DOHH2 (cell line): ENCODE measurements at regions not wholly inside any gene's neighbourhood (a gene's known extent, or its start where the extent isn't known, plus 50 kb on each side); places are given as distances from the start of the nearest gene placed in this dataset.

ENCODE experiments used
- EZH2phosphoT487 ChIP-seq: fragments of 200-600 bp; sonication (generic); IDR thresholded peaks from 2 replicates; pipeline ENCODE4 v1.6.1; 2017; ENCODE audit warnings: borderline replicate concordance, mild to moderate bottlenecking, antibody characterized with exemption, low read length, moderate library complexity, mixed read lengths
- TF ChIP-seq, protein P1 (sequence below): fragments of 200-600 bp; sonication (generic); IDR thresholded peaks from one replicate; pipeline ENCODE4 v1.5.1; 2014; ENCODE audit warnings: antibody characterized with exemption, mild to moderate bottlenecking, low read depth, low read length; ENCODE audit not compliant: poor library complexity, severe bottlenecking

DNA sequence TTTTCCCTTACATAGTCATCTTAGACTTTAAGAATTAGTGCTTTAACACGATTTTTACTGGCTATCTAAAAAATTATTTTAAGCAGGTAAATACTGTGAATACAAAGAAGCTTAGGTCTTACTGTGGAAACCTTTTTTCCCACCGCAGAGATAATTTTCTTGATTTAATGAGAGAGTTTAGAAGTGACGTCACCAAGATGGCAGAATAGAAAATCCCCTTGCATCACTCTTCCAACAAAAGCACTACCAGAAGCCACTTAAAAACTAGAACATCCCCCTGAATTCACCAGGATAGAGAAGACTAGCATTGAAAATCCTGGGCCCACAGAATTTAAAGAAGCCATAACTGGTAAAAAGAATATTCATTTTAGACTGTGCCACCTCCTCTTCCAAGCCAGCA is 375.4 kb upstream of the PTCHD4 start:
- TF ChIP-seq, protein P1, sequence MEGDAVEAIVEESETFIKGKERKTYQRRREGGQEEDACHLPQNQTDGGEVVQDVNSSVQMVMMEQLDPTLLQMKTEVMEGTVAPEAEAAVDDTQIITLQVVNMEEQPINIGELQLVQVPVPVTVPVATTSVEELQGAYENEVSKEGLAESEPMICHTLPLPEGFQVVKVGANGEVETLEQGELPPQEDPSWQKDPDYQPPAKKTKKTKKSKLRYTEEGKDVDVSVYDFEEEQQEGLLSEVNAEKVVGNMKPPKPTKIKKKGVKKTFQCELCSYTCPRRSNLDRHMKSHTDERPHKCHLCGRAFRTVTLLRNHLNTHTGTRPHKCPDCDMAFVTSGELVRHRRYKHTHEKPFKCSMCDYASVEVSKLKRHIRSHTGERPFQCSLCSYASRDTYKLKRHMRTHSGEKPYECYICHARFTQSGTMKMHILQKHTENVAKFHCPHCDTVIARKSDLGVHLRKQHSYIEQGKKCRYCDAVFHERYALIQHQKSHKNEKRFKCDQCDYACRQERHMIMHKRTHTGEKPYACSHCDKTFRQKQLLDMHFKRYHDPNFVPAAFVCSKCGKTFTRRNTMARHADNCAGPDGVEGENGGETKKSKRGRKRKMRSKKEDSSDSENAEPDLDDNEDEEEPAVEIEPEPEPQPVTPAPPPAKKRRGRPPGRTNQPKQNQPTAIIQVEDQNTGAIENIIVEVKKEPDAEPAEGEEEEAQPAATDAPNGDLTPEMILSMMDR: no peak
- TF ChIP-seq EZH2phosphoT487: no peak
